ENCODE measurements at regions not wholly inside any gene's neighbourhood (a gene's known extent, or its start where the extent isn't known, plus 50 kb on each side); places are given as distances from the start of the nearest gene placed in this dataset.

DNA sequence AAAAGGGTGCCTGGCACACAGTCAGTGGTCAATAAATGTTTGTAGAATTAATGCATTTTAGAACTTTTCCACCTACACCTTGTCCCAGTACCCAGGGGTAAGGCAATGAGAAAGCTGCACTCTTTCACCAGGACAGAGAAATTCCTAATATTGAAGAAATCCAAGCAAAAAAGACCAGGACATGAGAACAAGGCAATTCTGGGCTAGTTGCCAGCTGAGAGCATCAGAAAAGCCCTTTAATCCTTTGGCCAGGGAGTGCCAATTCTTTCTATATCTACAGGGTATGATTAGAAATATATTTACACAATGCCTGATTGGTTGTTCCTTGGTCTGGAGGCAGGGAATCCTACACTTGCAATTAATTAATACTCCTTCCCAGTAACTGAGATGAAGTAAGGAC lies 492.4 kb upstream of the NFIA start:
- Histone ChIP-seq H3K36me3 (ENCODE audit: control insufficient read depth in 3 of 3, insufficient read depth in 2 of 3, low read depth in 1 of 3, low read length in 3 of 3) (no peaks in the 10 kb centered on the region), H3K27ac (ENCODE audit: low read depth in 1 of 3, low read length in 2 of 3) (no peak overlapping the region), H3K27me3 (ENCODE audit: control insufficient read depth in 3 of 3, insufficient read depth in 3 of 3, low read length in 3 of 3) (no peaks in the 10 kb centered on the region), H3K4me1 (ENCODE audit: control insufficient read depth in 3 of 3, insufficient read depth in 2 of 3, low read depth in 1 of 3, low read length in 2 of 3) (no peaks in the 10 kb centered on the region), H3K9me3 (ENCODE audit: control insufficient read depth in 2 of 2, insufficient read depth in 1 of 2, low read depth in 1 of 2, low read length in 1 of 2) (no peaks in the 10 kb centered on the region), H3K4me3 (ENCODE audit: low read depth in 1 of 3, low read length in 3 of 3) (no peak overlapping the region)
- DNase-seq (no peak), FAIRE-seq (no peak)

DNA sequence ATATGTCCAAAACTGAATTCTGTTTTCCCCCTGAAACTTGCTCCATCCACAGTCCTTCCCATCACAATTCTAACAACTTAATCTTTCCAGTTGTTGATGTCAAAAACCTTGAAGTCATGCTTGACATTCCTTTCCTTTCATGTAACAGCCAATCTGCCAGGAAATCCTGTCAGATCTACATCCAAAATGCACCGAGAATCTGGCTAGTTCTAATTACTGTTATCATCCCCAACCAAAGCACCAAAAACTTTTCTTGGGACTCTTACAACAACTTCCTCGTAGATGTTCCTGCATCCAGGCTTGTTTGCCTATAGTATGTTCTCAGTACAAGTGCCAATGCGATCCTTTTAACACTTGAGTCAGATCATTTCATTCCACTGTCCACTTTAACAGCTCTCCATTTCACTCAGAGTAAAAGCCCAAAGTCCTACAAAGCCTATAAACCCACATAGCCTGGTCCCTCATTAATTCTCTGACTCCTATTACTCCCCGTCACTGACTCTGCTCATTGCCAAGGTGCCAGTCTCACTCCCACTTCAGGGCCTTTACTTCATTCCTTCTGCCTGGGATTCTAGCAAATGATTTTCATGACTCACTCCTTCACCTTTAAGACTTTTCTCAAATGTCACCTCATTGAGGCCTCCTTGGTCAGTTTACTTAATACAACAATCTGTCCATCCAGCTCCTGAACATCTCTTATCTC lies 493.2 kb upstream of the NFIA start:
- 68 to 76% (median 70%) methylated on average over 4 of the region's 4 CpGs for WGBS, 3 donors
- no peaks in the 10 kb centered on the region for H3K27me3 ChIP-seq (ENCODE audit: control insufficient read depth in 3 of 3, insufficient read depth in 3 of 3, low read length in 3 of 3)
- peaks cover 0 to 4% of the 10 kb centered on the region in 2 donors for H3K9me3 ChIP-seq (ENCODE audit: control insufficient read depth in 2 of 2, insufficient read depth in 1 of 2, low read depth in 1 of 2, low read length in 1 of 2)
- H3K36me3 ChIP-seq (ENCODE audit: control insufficient read depth in 3 of 3, insufficient read depth in 2 of 3, low read depth in 1 of 3, low read length in 3 of 3) = no peaks in the 10 kb centered on the region
- no peak for DNase-seq
- no peak for FAIRE-seq
- no peaks in the 10 kb centered on the region for H3K4me1 ChIP-seq (ENCODE audit: control insufficient read depth in 3 of 3, insufficient read depth in 2 of 3, low read depth in 1 of 3, low read length in 2 of 3)
- H3K4me3 ChIP-seq (ENCODE audit: low read depth in 1 of 3, low read length in 3 of 3) = no peak overlapping the region
- H3K27ac ChIP-seq (ENCODE audit: low read depth in 1 of 3, low read length in 2 of 3) = no peak overlapping the region

DNA sequence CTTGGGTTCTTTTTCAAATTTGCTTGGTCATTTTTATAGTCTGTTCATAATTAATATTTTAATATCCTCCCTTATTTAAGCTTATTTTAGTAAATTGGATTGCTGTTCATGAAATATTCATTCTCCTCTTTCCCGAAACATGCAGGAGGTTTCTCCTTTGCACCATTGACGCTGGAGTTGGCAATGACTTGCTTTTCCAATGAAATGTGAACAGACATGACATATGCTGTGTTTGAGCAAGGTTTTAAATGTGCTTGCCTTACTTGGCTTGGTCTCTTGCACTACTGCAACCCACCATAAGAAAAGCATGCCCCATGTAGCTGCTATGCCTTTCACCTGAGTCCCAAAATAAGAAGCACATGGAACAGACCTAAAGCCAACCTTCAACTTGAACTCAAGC lies 498.0 kb upstream of the NFIA start:
- no peaks in the 10 kb centered on the region for H3K27me3 ChIP-seq (ENCODE audit: control insufficient read depth in 3 of 3, insufficient read depth in 3 of 3, low read length in 3 of 3)
- DNase-seq (no peak), FAIRE-seq (no peak)
- H3K9me3 ChIP-seq (ENCODE audit: control insufficient read depth in 2 of 2, insufficient read depth in 1 of 2, low read depth in 1 of 2, low read length in 1 of 2) = peaks cover 0 to 7% of the 10 kb centered on the region in 2 donors
- H3K4me3 ChIP-seq (ENCODE audit: low read depth in 1 of 3, low read length in 3 of 3) = no peak overlapping the region
- no peaks in the 10 kb centered on the region for H3K36me3 ChIP-seq (ENCODE audit: control insufficient read depth in 3 of 3, insufficient read depth in 2 of 3, low read depth in 1 of 3, low read length in 3 of 3)
- no peak overlapping the region for H3K27ac ChIP-seq (ENCODE audit: low read depth in 1 of 3, low read length in 2 of 3)
- H3K4me1 ChIP-seq (ENCODE audit: control insufficient read depth in 3 of 3, insufficient read depth in 2 of 3, low read depth in 1 of 3, low read length in 2 of 3) = no peaks in the 10 kb centered on the region
- WGBS, 3 donors = 24 to 64% (median 30%) methylated on average over 2 of the region's 2 CpGs

DNA sequence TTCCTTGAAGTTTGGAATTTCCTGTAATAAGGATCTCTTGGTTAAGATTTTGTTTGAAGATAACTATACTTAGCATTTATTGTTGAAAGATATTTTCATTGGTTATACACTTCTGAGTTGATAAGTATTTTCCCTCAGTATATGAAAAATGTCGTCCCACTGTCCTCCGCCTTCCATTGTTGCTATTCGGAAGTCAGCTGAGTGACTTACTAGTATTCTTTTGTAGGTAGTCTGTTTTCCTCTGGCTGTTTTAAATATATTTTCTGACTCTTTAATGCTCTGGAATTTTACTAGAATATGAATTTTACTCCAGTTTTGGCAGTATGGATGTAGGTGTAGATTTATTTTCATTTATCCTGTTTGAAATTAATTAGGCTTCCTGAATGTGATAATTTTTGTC lies 498.7 kb upstream of the NFIA start:
- Histone ChIP-seq H3K4me1 (ENCODE audit: control insufficient read depth in 3 of 3, insufficient read depth in 2 of 3, low read depth in 1 of 3, low read length in 2 of 3) (no peaks in the 10 kb centered on the region), H3K27me3 (ENCODE audit: control insufficient read depth in 3 of 3, insufficient read depth in 3 of 3, low read length in 3 of 3) (no peaks in the 10 kb centered on the region), H3K9me3 (ENCODE audit: control insufficient read depth in 2 of 2, insufficient read depth in 1 of 2, low read depth in 1 of 2, low read length in 1 of 2) (peaks cover 0 to 7% of the 10 kb centered on the region in 2 donors), H3K4me3 (ENCODE audit: low read depth in 1 of 3, low read length in 3 of 3) (no peak overlapping the region), H3K36me3 (ENCODE audit: control insufficient read depth in 3 of 3, insufficient read depth in 2 of 3, low read depth in 1 of 3, low read length in 3 of 3) (no peaks in the 10 kb centered on the region), H3K27ac (ENCODE audit: low read depth in 1 of 3, low read length in 2 of 3) (no peak overlapping the region)
- no peak for FAIRE-seq
- WGBS, 3 donors = 95 to 96% (median 95%) methylated on average over 3 of the region's 3 CpGs
- DNase-seq = no peak

DNA sequence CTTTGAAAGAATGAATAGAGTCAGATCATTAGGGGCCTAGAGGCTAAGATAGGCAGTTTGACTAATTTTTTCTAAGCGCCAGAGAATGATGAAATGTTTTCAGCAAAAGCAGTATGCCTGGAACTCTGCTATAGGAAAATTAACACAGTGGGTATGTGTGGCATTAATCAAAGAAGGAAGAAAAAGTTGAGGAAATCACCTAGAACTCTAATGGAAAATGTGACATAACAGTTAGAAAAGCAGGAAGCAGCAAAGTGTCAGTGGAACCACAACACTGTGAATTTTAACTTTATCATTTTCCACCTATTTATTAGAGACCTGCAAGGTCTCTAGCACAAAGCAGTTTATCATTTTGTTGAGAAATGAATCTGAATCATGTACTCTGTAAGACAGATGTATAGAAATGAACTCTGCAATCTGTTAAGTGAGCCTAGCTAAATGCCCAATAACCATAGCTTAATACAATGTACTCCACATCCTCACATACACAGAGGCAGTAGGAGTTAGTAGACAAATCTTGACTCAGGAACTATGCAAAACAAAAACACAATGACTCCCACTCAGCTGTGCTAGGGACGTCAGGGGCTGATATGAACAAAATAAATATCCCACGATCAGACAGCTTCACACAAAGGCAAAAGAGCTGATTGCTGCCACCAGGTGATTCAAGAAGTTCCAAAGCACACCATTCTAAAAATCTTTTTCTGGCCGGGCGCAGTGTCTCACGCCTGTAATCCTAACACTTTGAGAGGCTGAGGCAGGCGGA lies 500.7 kb upstream of the NFIA start:
- H3K4me3 ChIP-seq (ENCODE audit: low read depth in 1 of 3, low read length in 3 of 3) = no peak overlapping the region
- no peaks in the 10 kb centered on the region for H3K4me1 ChIP-seq (ENCODE audit: control insufficient read depth in 3 of 3, insufficient read depth in 2 of 3, low read depth in 1 of 3, low read length in 2 of 3)
- H3K9me3 ChIP-seq (ENCODE audit: control insufficient read depth in 2 of 2, insufficient read depth in 1 of 2, low read depth in 1 of 2, low read length in 1 of 2) = peaks cover 0 to 7% of the 10 kb centered on the region in 2 donors
- no peak overlapping the region for H3K27ac ChIP-seq (ENCODE audit: low read depth in 1 of 3, low read length in 2 of 3)
- DNase-seq (no peak), FAIRE-seq (no peak)
- H3K36me3 ChIP-seq (ENCODE audit: control insufficient read depth in 3 of 3, insufficient read depth in 2 of 3, low read depth in 1 of 3, low read length in 3 of 3) = no peaks in the 10 kb centered on the region
- H3K27me3 ChIP-seq (ENCODE audit: control insufficient read depth in 3 of 3, insufficient read depth in 3 of 3, low read length in 3 of 3) = no peaks in the 10 kb centered on the region
- WGBS, 3 donors = 79 to 84% (median 82%) methylated on average over 7 of the region's 7 CpGs

DNA sequence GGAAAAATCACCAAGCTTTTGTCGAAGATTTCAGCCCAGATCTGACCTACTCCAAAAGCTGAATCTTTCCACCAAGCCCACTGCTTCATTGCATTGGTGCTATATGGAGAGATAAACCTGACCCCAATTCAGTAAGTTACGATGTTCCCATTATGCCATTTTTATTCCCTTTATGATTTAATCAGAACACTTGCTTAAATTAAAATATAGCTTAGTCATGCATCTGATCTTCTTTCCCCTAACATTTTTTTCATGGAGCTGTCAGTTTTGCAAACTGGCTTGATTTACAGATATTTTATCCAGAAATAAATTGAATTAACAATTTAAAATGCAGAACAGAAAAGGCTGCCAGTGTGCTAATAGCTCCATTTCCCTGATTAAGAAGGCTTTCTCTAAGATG lies 503.5 kb upstream of the C1orf87 start:
- no peak for DNase-seq
- Histone ChIP-seq H3K27me3 (ENCODE audit: control insufficient read depth in 3 of 3, insufficient read depth in 3 of 3, low read length in 3 of 3) (no peaks in the 10 kb centered on the region), H3K9me3 (ENCODE audit: control insufficient read depth in 2 of 2, insufficient read depth in 1 of 2, low read depth in 1 of 2, low read length in 1 of 2) (no peaks in the 10 kb centered on the region), H3K4me1 (ENCODE audit: control insufficient read depth in 3 of 3, insufficient read depth in 2 of 3, low read depth in 1 of 3, low read length in 2 of 3) (no peaks in the 10 kb centered on the region), H3K36me3 (ENCODE audit: control insufficient read depth in 3 of 3, insufficient read depth in 2 of 3, low read depth in 1 of 3, low read length in 3 of 3) (no peaks in the 10 kb centered on the region), H3K27ac (ENCODE audit: low read depth in 1 of 3, low read length in 2 of 3) (no peak overlapping the region), H3K4me3 (ENCODE audit: low read depth in 1 of 3, low read length in 3 of 3) (no peak overlapping the region)
- 72 to 88% (median 87%) methylated on average over 2 of the region's 2 CpGs for WGBS, 3 donors
- FAIRE-seq = no peak

DNA sequence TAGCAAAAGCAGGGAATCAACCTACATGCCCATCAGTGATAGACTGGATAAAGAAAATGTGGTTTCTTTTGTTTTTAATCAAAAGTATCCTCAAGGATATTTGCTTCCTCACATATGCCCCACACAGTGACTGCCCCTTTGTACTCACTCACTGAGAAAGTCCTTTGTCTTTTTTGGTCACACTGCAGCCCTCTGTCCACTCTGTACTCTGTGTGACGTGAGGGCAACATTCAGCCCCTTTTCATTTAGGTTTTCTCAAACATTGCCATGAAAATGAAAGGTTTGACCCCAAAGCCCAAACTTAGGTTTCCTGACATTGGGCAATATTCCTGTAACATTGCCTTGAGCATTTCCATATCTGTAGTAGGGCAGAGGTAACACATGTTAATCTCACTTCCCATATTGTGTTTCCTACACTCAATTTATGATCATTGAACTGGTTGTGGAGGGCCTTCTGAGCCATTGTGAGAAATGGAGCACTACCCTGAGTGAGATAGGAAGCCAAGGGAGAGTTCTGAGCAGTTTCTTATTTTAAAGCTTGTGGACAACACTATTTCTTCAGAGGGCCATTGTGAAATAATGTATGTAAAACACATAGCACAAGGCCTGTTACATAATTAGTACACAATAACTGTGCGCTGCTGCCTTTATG lies 501.9 kb upstream of the C1orf87 start:
- H3K27me3 ChIP-seq (ENCODE audit: control insufficient read depth in 3 of 3, insufficient read depth in 3 of 3, low read length in 3 of 3) = no peaks in the 10 kb centered on the region
- WGBS, 3 donors = 85 to 95% (median 92%) methylated on average over 2 of the region's 2 CpGs
- H3K4me3 ChIP-seq (ENCODE audit: low read depth in 1 of 3, low read length in 3 of 3) = no peak overlapping the region
- H3K36me3 ChIP-seq (ENCODE audit: control insufficient read depth in 3 of 3, insufficient read depth in 2 of 3, low read depth in 1 of 3, low read length in 3 of 3) = no peaks in the 10 kb centered on the region
- DNase-seq = no peak
- H3K4me1 ChIP-seq (ENCODE audit: control insufficient read depth in 3 of 3, insufficient read depth in 2 of 3, low read depth in 1 of 3, low read length in 2 of 3) = no peaks in the 10 kb centered on the region
- H3K9me3 ChIP-seq (ENCODE audit: control insufficient read depth in 2 of 2, insufficient read depth in 1 of 2, low read depth in 1 of 2, low read length in 1 of 2) = no peaks in the 10 kb centered on the region
- no peak overlapping the region for H3K27ac ChIP-seq (ENCODE audit: low read depth in 1 of 3, low read length in 2 of 3)
- no peak for FAIRE-seq

DNA sequence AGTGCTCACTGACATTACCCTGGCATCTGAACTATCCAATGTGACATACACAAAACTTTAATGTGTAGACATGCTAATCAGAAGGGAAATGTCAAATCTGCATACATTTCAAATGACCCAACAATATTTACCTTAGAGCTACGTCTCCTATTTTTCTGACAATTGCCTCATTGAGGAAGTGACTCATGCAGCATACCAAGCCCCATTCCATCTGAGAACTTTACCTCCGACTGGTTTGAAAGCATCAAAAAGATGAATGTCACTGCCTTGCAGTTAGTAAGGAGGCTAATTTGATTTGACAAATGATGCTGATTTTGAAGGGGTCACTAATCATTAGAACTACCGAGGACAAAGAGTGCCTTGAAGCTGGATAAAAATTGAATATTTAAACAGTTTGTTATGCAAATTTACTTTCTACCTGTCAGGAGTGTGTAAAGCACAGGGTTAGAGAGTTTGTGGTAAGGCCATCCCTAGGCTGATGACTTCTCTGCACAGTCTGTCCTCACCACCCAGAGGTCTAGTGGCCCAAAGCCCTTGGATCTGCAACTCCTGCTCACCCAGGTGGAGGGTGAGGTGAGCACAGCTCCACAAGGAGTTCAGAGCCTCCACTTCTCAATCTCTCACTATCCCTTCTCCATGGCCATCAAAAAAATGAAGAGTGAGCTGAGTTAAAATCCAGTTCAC lies 500.3 kb upstream of the C1orf87 start:
- Histone ChIP-seq H3K27ac (ENCODE audit: low read depth in 1 of 3, low read length in 2 of 3) (no peak overlapping the region), H3K4me3 (ENCODE audit: low read depth in 1 of 3, low read length in 3 of 3) (no peak overlapping the region), H3K27me3 (ENCODE audit: control insufficient read depth in 3 of 3, insufficient read depth in 3 of 3, low read length in 3 of 3) (no peaks in the 10 kb centered on the region), H3K9me3 (ENCODE audit: control insufficient read depth in 2 of 2, insufficient read depth in 1 of 2, low read depth in 1 of 2, low read length in 1 of 2) (no peaks in the 10 kb centered on the region), H3K36me3 (ENCODE audit: control insufficient read depth in 3 of 3, insufficient read depth in 2 of 3, low read depth in 1 of 3, low read length in 3 of 3) (no peaks in the 10 kb centered on the region), H3K4me1 (ENCODE audit: control insufficient read depth in 3 of 3, insufficient read depth in 2 of 3, low read depth in 1 of 3, low read length in 2 of 3) (no peaks in the 10 kb centered on the region)
- no peak for DNase-seq
- FAIRE-seq = no peak
- 28 to 42% (median 28%) methylated on average over 3 of the region's 3 CpGs for WGBS, 3 donors
